SKM-1 treated with dmso at 0.1 percent for 144 hours (cell line): ENCODE measurements at regions not wholly inside any gene's neighbourhood (a gene's known extent, or its start where the extent isn't known, plus 50 kb on each side); places are given as distances from the start of the nearest gene placed in this dataset.

Source experiments
- DNase-seq: peaks from one replicate; lab custom pipeline; 2025; ENCODE audit not compliant: unreplicated experiment; lab: John Stamatoyannopoulos, UW

DNA sequence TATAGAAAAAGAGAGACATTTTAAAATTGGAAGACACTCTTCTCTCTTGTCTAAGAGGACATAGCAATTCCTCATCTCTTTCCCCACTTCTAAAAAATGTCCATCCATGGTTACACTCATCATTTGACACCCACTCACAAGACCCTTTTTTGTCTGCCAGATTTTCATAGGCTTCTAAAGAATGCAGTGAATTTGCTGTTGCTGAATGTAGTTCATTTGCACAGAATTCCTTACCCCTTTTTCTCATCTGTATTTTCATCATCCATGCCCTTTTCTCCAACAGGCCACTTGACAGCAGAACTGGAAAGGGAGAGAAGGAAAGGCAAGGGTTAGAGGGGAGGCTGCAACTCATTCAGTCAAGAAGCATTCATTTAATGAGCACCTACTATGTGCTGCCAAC is 128.0 kb downstream of the NUAK1 start:
- DNase-seq, result no peak
